Ishikawa (cell line): ENCODE measurements at regions not wholly inside any gene's neighbourhood (a gene's known extent, or its start where the extent isn't known, plus 50 kb on each side); places are given as distances from the start of the nearest gene placed in this dataset.

Source experiments
- CEBPB ChIP-seq: IDR thresholded peaks from 2 replicates; pipeline ENCODE4 v1.6.1; 2012
- EGR1 ChIP-seq: IDR thresholded peaks from 2 replicates; pipeline ENCODE4 v1.6.1; 2012
- EP300 ChIP-seq: IDR thresholded peaks from 2 replicates; pipeline ENCODE4 v1.6.1; 2012; ENCODE audit warnings: borderline replicate concordance
- FOXM1 ChIP-seq: IDR thresholded peaks from 2 replicates; pipeline ENCODE4 v1.6.1; 2012; ENCODE audit warnings: low read depth, borderline replicate concordance
- NFIC ChIP-seq: IDR thresholded peaks from 2 replicates; pipeline ENCODE4 v1.6.1; 2012
- RAD21 ChIP-seq: IDR thresholded peaks from 2 replicates; pipeline ENCODE4 v1.6.1; 2012; ENCODE audit warnings: low read depth
- TAF1 ChIP-seq: IDR thresholded peaks from 2 replicates; pipeline ENCODE4 v1.6.1; 2012; ENCODE audit warnings: low read depth, mild to moderate bottlenecking
- TCF12 ChIP-seq: IDR thresholded peaks from 2 replicates; pipeline ENCODE4 v1.6.1; 2012; ENCODE audit warnings: low read depth
- YY1 ChIP-seq: IDR thresholded peaks from 2 replicates; pipeline ENCODE4 v1.6.1; 2012; ENCODE audit warnings: low read depth
- ZBTB7A ChIP-seq: IDR thresholded peaks from 2 replicates; pipeline ENCODE4 v1.6.1; 2012; ENCODE audit warnings: low read depth
- TF ChIP-seq, protein P1 (sequence below): IDR thresholded peaks from 2 replicates; pipeline ENCODE4 v1.6.1; 2012

DNA sequence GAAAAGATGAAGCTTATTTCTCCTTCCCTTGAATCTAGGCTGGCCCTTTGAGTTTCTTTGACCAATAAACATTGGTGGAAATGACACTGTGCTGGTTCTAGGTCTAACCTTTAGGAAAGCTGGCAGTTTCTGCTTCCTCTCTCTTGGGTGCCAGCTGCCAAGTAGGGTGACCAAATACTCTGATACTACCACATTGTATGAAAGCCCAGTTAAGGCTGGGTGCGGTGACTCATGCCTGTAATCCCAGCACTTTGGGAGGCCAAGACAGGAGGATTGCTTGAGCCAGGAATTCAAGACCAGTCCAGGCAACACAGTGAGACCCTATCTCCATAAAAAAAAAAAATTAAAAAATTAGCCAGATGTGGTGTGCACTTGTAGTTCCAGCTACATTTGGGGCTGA is 320.7 kb downstream of the ZNF621 start:
- TF ChIP-seq CEBPB (no peak), TCF12 (no peak), ZBTB7A (no peak), NFIC (no peak), TAF1 (no peak), EGR1 (no peak), FOXM1 (no peak), EP300 (no peak), YY1 (no peak), RAD21 (no peak)
- TF ChIP-seq, protein P1, sequence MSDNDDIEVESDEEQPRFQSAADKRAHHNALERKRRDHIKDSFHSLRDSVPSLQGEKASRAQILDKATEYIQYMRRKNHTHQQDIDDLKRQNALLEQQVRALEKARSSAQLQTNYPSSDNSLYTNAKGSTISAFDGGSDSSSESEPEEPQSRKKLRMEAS = no peak
